Spleen (tissue), 11 donors: ENCODE measurements at regions not wholly inside any gene's neighbourhood (a gene's known extent, or its start where the extent isn't known, plus 50 kb on each side); places are given as distances from the start of the nearest gene placed in this dataset.

ENCODE experiments used
- DNase-seq: peaks from one replicate; pipeline ENCODE4 v3.0.0-alpha.2; 2020
- H3K27ac ChIP-seq, 8 donors: fragments of 200-600 bp; sonication (generic) in 7 of 8; 1 replicate in 4 of 8; 2 replicates in 4 of 8; pipeline versions ENCODE4 v1.5.0 to v1.8.0; 2016 to 2021; ENCODE audit warnings: inconsistent platforms in 4 of 8, mild to moderate bottlenecking in 4 of 8, moderate library complexity in 1 of 8
- H3K27me3 ChIP-seq, 7 donors: fragments of 200-600 bp; sonication (generic) in 6 of 7; replicated peaks in 1 of 7; 1 replicate in 4 of 7; 2 replicates in 3 of 7; pipeline versions ENCODE4 v1.5.0 to v1.8.0; 2016 to 2021; ENCODE audit warnings: inconsistent platforms in 3 of 7, mild to moderate bottlenecking in 1 of 7
- H3K36me3 ChIP-seq, 6 donors: fragments of 200-600 bp; sonication (generic) in 5 of 6; 1 replicate in 4 of 6; 2 replicates in 2 of 6; pipeline versions ENCODE4 v1.5.0 to v1.8.0; 2016 to 2021; ENCODE audit warnings: inconsistent platforms in 2 of 6
- H3K4me1 ChIP-seq, 6 donors: fragments of 200-600 bp; sonication (generic) in 5 of 6; 1 replicate in 3 of 6; 2 replicates in 3 of 6; pipeline versions ENCODE4 v1.5.0 to v1.8.0; 2016 to 2021; ENCODE audit warnings: inconsistent platforms in 3 of 6
- H3K4me3 ChIP-seq, 8 donors: fragments of 200-600 bp; sonication (generic) in 7 of 8; 1 replicate in 4 of 8; 2 replicates in 4 of 8; pipeline versions ENCODE4 v1.5.0 to v1.8.0; 2016 to 2021; ENCODE audit warnings: inconsistent platforms in 4 of 8, mild to moderate bottlenecking in 4 of 8, moderate library complexity in 2 of 8
- H3K9me3 ChIP-seq, 8 donors: fragments of 200-600 bp; sonication (generic) in 7 of 8; 1 replicate in 4 of 8; 2 replicates in 4 of 8; pipeline versions ENCODE4 v1.5.0 to v1.8.0; 2016 to 2021; ENCODE audit warnings: inconsistent platforms in 4 of 8
- CTCF ChIP-seq, 11 experiments: fragments of 200-600 bp in 7 of 11; fragments of 450-650 bp in 4 of 11; sonication (generic) in 4 of 11; IDR thresholded peaks in 8 of 11; conservative IDR thresholded peaks in 3 of 11; 1 replicate in 7 of 11; 2 replicates in 4 of 11; pipeline versions ENCODE4 v1.4.0 to v1.8.0; 2016 to 2021; ENCODE audit warnings: antibody characterized with exemption in 11 of 11, inconsistent platforms in 4 of 11, mild to moderate bottlenecking in 1 of 11
- POLR2A ChIP-seq, 3 donors: fragments of 450-650 bp; IDR thresholded peaks; one replicate each; pipeline ENCODE4 v1.5.1; 2017; ENCODE audit warnings: antibody characterized with exemption in 3 of 3, mild to moderate bottlenecking in 1 of 3
- POLR2AphosphoS5 ChIP-seq, 3 donors: sonication (generic); formaldehyde crosslinking; IDR thresholded peaks; one replicate each; pipeline ENCODE4 v1.5.1; 2017; ENCODE audit warnings: antibody characterized with exemption in 3 of 3
- WGBS, 5 donors: extraction: QIAGEN DNeasy Blood & Tissue Kit in 3 of 5; methylation state at CpG; one replicate each; pipeline versions ENCODE4 v1.1.5 to v1.1.7; 2013 to 2018; 5-methylcytosine and 5-hydroxymethylcytosine counted together
- intact Hi-C: fragments of 100-400 bp; cut with DNase I; formaldehyde crosslinking; loops from one replicate; pipeline ENCODE4 v1.15.0; 2023; ENCODE audit warnings: low total_unique reads
- donor health status: healthy with polysubstance abuse.
- donor health status: DM: no; HTN: no; CAD: no; lungs with moderate emphysema.
- donor health status: DM: no; HTN: no; CAD: no.
- donor health status: Bipolar disorder and iron deficiency.
- donor health status: healthy.
- donor health status: DM: no; HTN: no; CAD: no.
- donor health status: DM: yes; HTN: yes; CAD: no.

DNA sequence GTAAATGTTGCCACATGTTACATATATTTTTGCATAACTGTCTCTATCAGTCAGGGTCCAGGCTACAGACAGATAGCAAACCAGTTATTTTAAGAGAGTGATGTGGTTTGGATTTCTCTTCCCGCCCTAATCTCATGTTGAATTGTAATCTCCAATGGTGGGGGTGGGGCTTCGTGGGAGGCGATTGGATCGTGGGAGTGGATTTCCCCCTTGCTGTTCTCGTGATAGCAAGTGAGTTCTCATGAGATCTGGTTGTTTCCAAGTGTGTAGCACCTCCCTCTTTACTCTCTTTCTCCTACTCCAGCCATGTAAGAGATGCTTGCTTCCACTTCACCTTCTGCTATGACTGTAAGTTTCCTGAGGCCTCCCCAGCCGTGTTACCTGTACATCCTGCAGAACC, 704.2 kb upstream of the TBX3 start:
- H3K4me3 ChIP-seq = no peak overlapping the region
- 69 to 80% (median 73%) methylated on average over 6 of the region's 6 CpGs for WGBS, 5 donors
- H3K9me3 ChIP-seq = peaks cover 0 to 9% (median 2%) of the 10 kb centered on the region in 8 donors
- no peak for TF ChIP-seq POLR2A (IDR thresholded peaks at IDR 0.05)
- TF ChIP-seq CTCF (IDR thresholded peaks at IDR 0.05 in 8 of 11, conservative IDR thresholded peaks at IDR 0.05 in 3 of 11) = no peak
- no peak for TF ChIP-seq POLR2AphosphoS5 (IDR thresholded peaks at IDR 0.05)
- DNase-seq = no peak
- no peaks in the 10 kb centered on the region for H3K4me1 ChIP-seq
- no peaks in the 10 kb centered on the region for H3K27me3 ChIP-seq
- no peak overlapping the region for H3K27ac ChIP-seq
- intact Hi-C loops = no loop called here
- H3K36me3 ChIP-seq = no peaks in the 10 kb centered on the region

GRCh38 chr12:115387467-115387901, 703.5 kb upstream of the TBX3 start:
- no peak for TF ChIP-seq CTCF (IDR thresholded peaks at IDR 0.05 in 8 of 11, conservative IDR thresholded peaks at IDR 0.05 in 3 of 11)
- no peak for TF ChIP-seq POLR2A (IDR thresholded peaks at IDR 0.05)
- no peak for TF ChIP-seq POLR2AphosphoS5 (IDR thresholded peaks at IDR 0.05)
- no peaks in the 10 kb centered on the region for H3K4me1 ChIP-seq
- no peaks in the 10 kb centered on the region for H3K27me3 ChIP-seq
- H3K36me3 ChIP-seq = no peaks in the 10 kb centered on the region
- no peak overlapping the region for H3K4me3 ChIP-seq
- intact Hi-C loops = no loop called here
- peaks cover 0 to 9% (median 2%) of the 10 kb centered on the region in 8 donors for H3K9me3 ChIP-seq
- H3K27ac ChIP-seq = no peak overlapping the region
- DNase-seq = no peak
- 77 to 88% (median 82%) methylated on average over 5 of the region's 5 CpGs for WGBS, 5 donors

DNA sequence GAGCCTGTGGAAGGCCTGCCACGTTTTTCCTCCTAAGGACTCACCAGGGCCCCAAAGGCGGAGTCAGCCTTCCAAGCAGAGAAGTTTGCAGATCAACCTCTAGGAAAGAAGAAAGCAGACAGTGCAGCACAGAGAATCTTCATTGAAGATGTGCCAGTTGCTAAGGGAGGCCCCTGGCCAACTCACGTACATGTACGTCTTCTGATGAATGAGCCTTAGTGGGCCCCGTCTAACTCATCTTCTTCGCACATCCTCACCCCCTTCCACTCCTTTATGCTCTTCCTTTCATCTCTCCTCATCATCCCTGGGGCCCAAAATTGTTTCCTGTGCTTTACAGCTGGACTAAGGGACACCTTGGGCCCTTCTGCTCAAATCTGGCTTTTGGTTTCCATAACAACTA, 703.0 kb upstream of the TBX3 start:
- WGBS, 5 donors = 83 to 96% (median 88%) methylated on average over 6 of the region's 6 CpGs
- intact Hi-C loops = no loop called here
- H3K27ac ChIP-seq = no peak overlapping the region
- TF ChIP-seq POLR2A (IDR thresholded peaks at IDR 0.05) (no peak), POLR2AphosphoS5 (IDR thresholded peaks at IDR 0.05) (no peak), CTCF (IDR thresholded peaks at IDR 0.05 in 8 of 11, conservative IDR thresholded peaks at IDR 0.05 in 3 of 11) (no peak)
- H3K27me3 ChIP-seq = no peaks in the 10 kb centered on the region
- DNase-seq = no peak
- no peaks in the 10 kb centered on the region for H3K36me3 ChIP-seq
- no peak overlapping the region for H3K4me3 ChIP-seq
- H3K9me3 ChIP-seq = peaks cover 0 to 9% (median 2%) of the 10 kb centered on the region in 8 donors
- no peaks in the 10 kb centered on the region for H3K4me1 ChIP-seq

GRCh38 chr12:115385141-115385540, 701.2 kb upstream of the TBX3 start:
- no peak for TF ChIP-seq CTCF (IDR thresholded peaks at IDR 0.05 in 8 of 11, conservative IDR thresholded peaks at IDR 0.05 in 3 of 11)
- no peak for TF ChIP-seq POLR2AphosphoS5 (IDR thresholded peaks at IDR 0.05)
- no peak for TF ChIP-seq POLR2A (IDR thresholded peaks at IDR 0.05)
- 84 to 93% (median 92%) methylated on average over 4 of the region's 4 CpGs for WGBS, 5 donors

More at GRCh38 chr12:115385141-115385540, 701.2 kb upstream of the TBX3 start:
- Histone ChIP-seq H3K27me3 (peaks cover 0 to 5% (median 0%) of the 10 kb centered on the region in 7 donors), H3K36me3 (no peaks in the 10 kb centered on the region), H3K4me1 (no peaks in the 10 kb centered on the region), H3K9me3 (no peaks in the 10 kb centered on the region), H3K4me3 (no peak overlapping the region), H3K27ac (no peak overlapping the region)
- DNase-seq = no peak
- intact Hi-C loops = no loop called here
